BLaER1 (cell line): ENCODE measurements at regions not wholly inside any gene's neighbourhood (a gene's known extent, or its start where the extent isn't known, plus 50 kb on each side); places are given as distances from the start of the nearest gene placed in this dataset.

ENCODE experiments used
- H3K27ac ChIP-seq: shearing (Covaris generic); formaldehyde crosslinking; 2 replicates; pipeline ENCODE4 v1.8.1; 2022
- H3K27me3 ChIP-seq: shearing (Covaris generic); formaldehyde crosslinking; 2 replicates; pipeline ENCODE4 v1.8.1; 2022
- H3K36me3 ChIP-seq: shearing (Covaris generic); formaldehyde crosslinking; 2 replicates; pipeline ENCODE4 v1.8.1; 2022
- H3K4me1 ChIP-seq: shearing (Covaris generic); formaldehyde crosslinking; 2 replicates; pipeline ENCODE4 v1.8.1; 2022
- H3K4me2 ChIP-seq: shearing (Covaris generic); formaldehyde crosslinking; 2 replicates; pipeline ENCODE4 v1.8.1; 2022
- H3K4me3 ChIP-seq: shearing (Covaris generic); formaldehyde crosslinking; 2 replicates; pipeline ENCODE4 v1.8.1; 2022
- H3K9ac ChIP-seq: shearing (Covaris generic); formaldehyde crosslinking; 2 replicates; pipeline ENCODE4 v1.8.1; 2022
- H3K9me3 ChIP-seq: shearing (Covaris generic); formaldehyde crosslinking; 2 replicates; pipeline ENCODE4 v1.8.1; 2022
- H4K20me1 ChIP-seq: shearing (Covaris generic); formaldehyde crosslinking; 2 replicates; pipeline ENCODE4 v1.8.1; 2022
- Cebpa-rat ChIP-seq: shearing (Covaris generic); IDR thresholded peaks from 2 replicates; pipeline ENCODE4 v1.8.1; 2022

- Histone ChIP-seq H3K9ac (no peak overlapping the region), H3K4me3 (no peak overlapping the region), H4K20me1 (no peaks in the 10 kb centered on the region), H3K36me3 (no peaks in the 10 kb centered on the region), H3K4me1 (no peaks in the 10 kb centered on the region), H3K9me3 (no peaks in the 10 kb centered on the region), H3K27ac (no peak overlapping the region), H3K27me3 (no peaks in the 10 kb centered on the region), H3K4me2 (no peak overlapping the region)
- TF ChIP-seq Cebpa-rat, result no peak
Observed at GRCh38 chr7:25391295-25391861, 163.1 kb upstream of the NPVF start.

GRCh38 chr7:25391961-25392587 is 163.8 kb upstream of the NPVF start:
- H3K4me1 ChIP-seq, result no peaks in the 10 kb centered on the region
- H3K27ac ChIP-seq, result no peak overlapping the region
- no peaks in the 10 kb centered on the region for H3K9me3 ChIP-seq
- H3K4me2 ChIP-seq, result no peak overlapping the region
- no peaks in the 10 kb centered on the region for H4K20me1 ChIP-seq
- no peaks in the 10 kb centered on the region for H3K36me3 ChIP-seq
- TF ChIP-seq Cebpa-rat, result no peak
- no peak overlapping the region for H3K9ac ChIP-seq
- no peaks in the 10 kb centered on the region for H3K27me3 ChIP-seq
- no peak overlapping the region for H3K4me3 ChIP-seq

DNA sequence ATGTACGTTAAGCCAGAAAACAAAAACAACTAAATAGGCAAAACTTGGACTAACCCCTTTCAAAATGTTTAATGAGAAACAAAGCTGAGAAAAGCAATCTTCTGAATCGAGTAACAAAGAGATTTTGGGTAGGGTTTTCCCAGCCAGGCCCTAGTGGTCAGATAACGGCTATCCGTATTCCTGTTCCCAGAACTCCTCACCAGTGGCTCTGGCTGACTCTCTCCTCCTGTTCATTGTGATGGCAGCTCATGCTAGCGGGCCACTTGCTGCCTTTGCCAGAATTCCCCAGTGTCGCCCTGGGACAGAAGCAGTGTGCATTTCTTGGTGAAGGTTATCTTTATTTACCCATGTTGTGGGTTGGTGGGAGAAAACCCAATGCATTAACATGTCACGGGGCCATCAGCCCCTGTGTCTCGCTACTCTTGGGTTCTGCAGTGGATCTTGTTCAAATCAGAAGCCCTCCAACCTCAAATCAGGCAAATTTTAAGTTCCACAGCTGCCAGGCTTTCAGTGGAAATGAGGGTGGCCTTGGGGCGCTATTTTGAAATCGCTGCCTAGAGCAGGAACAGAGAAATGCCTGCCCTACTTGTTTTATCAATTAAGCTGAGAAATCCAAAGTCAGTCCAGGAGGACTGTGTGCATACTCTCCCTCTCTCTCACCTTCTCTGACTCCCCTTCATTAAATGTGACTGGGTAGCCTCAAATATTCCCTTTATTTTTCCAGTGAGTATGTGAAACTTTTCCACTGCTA is 164.5 kb upstream of the NPVF start:
- H4K20me1 ChIP-seq, result no peaks in the 10 kb centered on the region
- H3K27ac ChIP-seq, result no peak overlapping the region
- H3K36me3 ChIP-seq, result no peaks in the 10 kb centered on the region
- TF ChIP-seq Cebpa-rat, result no peak
- H3K4me1 ChIP-seq, result no peaks in the 10 kb centered on the region
- H3K4me3 ChIP-seq, result no peak overlapping the region
- H3K27me3 ChIP-seq, result no peaks in the 10 kb centered on the region
- H3K9ac ChIP-seq, result no peak overlapping the region
- no peak overlapping the region for H3K4me2 ChIP-seq
- no peaks in the 10 kb centered on the region for H3K9me3 ChIP-seq

DNA sequence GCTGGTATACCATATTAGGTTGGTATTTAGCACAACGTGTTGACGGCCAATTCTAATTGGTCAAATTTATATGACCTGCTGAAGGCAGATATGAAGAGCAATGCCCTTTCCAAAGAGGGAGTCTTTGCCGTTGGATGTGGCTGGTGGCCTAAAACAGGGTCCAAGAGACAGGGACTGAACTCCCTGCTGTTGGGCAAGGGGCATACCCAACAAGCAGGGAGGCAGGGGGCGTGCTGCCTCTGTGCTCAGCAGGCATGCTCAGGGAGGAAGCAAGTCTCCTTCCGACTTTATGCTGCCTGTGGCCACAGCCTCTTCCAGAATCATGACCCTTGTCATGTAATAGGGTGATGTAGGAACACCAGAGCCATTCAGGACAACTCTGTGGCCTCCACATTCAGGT is 167.7 kb upstream of the NPVF start:
- Histone ChIP-seq H4K20me1 (no peaks in the 10 kb centered on the region), H3K4me2 (no peak overlapping the region), H3K9me3 (no peaks in the 10 kb centered on the region), H3K4me1 (no peaks in the 10 kb centered on the region), H3K36me3 (no peaks in the 10 kb centered on the region), H3K9ac (no peak overlapping the region), H3K27ac (no peak overlapping the region), H3K27me3 (no peaks in the 10 kb centered on the region), H3K4me3 (no peak overlapping the region)
- no peak for TF ChIP-seq Cebpa-rat

DNA sequence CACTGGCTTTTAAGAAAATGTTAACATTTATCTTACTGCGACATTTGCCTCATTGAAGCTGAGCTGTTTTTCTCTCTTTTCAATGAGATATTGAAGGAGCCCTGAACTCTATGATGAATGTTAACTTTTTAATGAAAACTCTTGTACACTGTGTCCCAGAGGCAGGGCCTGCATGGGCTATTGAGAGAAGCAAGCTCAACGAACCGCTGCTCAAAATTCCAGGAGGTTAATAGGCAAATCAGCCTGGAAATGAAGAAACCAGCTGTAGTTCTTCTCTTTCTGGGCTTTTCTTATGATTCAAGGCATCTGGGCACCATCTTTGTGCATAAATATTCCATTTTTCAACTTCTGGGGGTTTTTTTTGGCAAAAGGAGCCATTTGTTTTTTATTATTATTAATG is 168.4 kb upstream of the NPVF start:
- no peaks in the 10 kb centered on the region for H3K9me3 ChIP-seq
- H3K27ac ChIP-seq, result no peak overlapping the region
- H4K20me1 ChIP-seq, result no peaks in the 10 kb centered on the region
- H3K4me1 ChIP-seq, result no peaks in the 10 kb centered on the region
- no peaks in the 10 kb centered on the region for H3K36me3 ChIP-seq
- H3K9ac ChIP-seq, result no peak overlapping the region
- no peak overlapping the region for H3K4me3 ChIP-seq
- no peak for TF ChIP-seq Cebpa-rat
- H3K27me3 ChIP-seq, result no peaks in the 10 kb centered on the region
- H3K4me2 ChIP-seq, result no peak overlapping the region

DNA sequence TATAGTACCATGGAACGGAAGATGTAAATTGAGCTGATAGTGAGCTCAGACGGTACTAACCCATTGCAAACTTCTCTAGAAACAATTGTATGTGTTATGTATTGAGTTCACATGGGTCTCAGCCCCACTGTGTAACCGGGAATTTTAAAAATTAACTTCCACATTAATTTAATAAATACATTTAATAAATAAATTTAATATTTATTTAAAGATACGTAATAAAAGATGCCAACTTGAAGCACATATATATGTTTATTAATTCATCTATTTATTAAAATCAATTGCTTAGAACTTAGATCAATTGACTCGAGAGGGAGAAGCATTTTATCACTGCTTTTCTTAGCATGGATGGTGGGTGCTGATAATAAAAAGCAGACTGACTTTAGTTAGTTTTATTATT is 170.1 kb upstream of the NPVF start:
- Histone ChIP-seq H3K27ac (no peak overlapping the region), H3K36me3 (no peaks in the 10 kb centered on the region), H3K4me2 (no peak overlapping the region), H3K9me3 (no peaks in the 10 kb centered on the region), H3K4me1 (no peaks in the 10 kb centered on the region), H3K9ac (no peak overlapping the region), H3K4me3 (no peak overlapping the region), H4K20me1 (no peaks in the 10 kb centered on the region), H3K27me3 (no peaks in the 10 kb centered on the region)
- TF ChIP-seq Cebpa-rat, result no peak

DNA sequence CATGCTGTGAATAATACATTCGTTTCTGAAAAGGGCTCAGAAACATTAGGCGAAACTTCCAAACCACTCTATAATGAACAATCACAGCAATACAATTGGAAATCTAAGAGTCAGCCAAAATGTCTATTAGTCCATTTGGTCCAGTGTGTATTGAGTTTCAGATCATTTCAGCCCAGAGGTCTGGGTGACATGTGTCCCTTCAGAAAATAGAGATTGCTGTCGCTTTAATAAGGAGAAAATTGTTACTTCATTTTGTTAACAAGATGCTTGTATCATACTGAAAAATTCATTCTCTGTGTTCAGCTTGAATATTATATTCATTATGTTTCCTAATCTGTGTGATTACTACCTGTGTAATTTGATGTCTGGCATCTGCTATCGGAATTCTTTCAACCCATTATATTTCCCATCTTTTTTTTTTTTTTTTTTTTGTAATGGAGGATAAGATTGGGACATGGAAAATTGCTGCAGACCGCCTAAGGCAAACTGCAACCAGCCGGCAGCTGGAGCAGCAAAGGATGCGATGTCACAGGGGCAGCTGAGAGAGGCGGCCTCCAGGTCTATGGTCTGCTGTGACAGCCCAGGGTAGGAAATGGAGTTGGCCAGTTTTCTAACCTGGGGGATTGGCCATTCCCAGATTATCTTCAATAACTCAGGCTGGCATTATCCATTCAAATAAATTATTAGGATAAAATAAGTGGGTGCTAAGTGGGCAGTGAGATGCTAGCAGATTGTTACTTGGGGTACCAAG is 170.9 kb upstream of the NPVF start:
- no peaks in the 10 kb centered on the region for H3K27me3 ChIP-seq
- no peaks in the 10 kb centered on the region for H4K20me1 ChIP-seq
- no peak overlapping the region for H3K27ac ChIP-seq
- no peaks in the 10 kb centered on the region for H3K36me3 ChIP-seq
- H3K4me1 ChIP-seq, result no peaks in the 10 kb centered on the region
- no peak overlapping the region for H3K4me3 ChIP-seq
- H3K4me2 ChIP-seq, result no peak overlapping the region
- H3K9ac ChIP-seq, result no peak overlapping the region
- no peaks in the 10 kb centered on the region for H3K9me3 ChIP-seq
- no peak for TF ChIP-seq Cebpa-rat

DNA sequence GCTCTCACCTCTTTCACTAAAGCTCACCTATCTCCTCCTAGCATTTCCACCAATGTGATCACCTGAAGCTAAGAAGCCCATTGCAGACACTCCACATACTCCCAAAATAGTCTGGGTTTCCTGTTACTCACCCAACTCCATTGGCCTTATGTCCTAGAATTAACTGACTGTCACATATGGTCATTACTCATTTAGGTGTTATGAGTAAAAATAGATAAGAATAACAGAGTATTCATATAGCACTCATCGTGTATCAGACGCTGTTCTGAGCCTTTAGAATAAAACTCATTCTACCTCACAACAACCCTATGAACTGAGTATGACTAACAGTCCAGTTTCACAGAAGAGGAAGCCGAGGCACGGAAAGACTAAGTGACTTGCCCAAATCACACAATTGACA is 174.2 kb upstream of the NPVF start:
- Histone ChIP-seq H3K4me1 (no peaks in the 10 kb centered on the region), H3K4me2 (no peak overlapping the region), H3K27ac (no peak overlapping the region), H3K9ac (no peak overlapping the region), H3K9me3 (no peaks in the 10 kb centered on the region), H3K36me3 (no peaks in the 10 kb centered on the region), H3K27me3 (no peaks in the 10 kb centered on the region), H4K20me1 (no peaks in the 10 kb centered on the region), H3K4me3 (no peak overlapping the region)
- TF ChIP-seq Cebpa-rat, result no peak

DNA sequence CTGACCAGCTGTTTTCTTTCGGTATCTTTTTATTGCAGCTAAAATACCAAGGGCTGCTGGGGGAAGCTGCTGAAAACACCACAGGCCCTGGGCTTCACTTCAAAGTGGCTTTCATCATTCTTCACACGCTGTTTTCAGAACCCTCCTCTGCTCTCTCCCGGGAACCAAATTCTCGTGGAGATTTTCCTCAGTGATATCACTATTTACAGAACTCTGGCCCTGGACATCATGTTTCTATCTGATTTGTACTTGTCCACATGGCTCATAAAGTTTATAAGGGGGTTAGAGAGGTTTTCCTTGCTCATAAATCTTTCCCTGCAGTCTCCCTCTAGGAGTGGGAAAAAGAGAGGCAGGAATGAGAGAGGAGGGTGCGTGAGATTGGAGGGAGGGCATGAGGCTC is 177.4 kb upstream of the NPVF start:
- Histone ChIP-seq H3K9me3 (no peaks in the 10 kb centered on the region), H4K20me1 (no peaks in the 10 kb centered on the region), H3K27ac (no peak overlapping the region), H3K27me3 (no peaks in the 10 kb centered on the region), H3K4me2 (no peak overlapping the region), H3K4me3 (no peak overlapping the region), H3K36me3 (no peaks in the 10 kb centered on the region), H3K9ac (no peak overlapping the region), H3K4me1 (peaks cover 17% of the 10 kb centered on the region)
- no peak for TF ChIP-seq Cebpa-rat

- Histone ChIP-seq H3K27ac (no peak overlapping the region), H3K9ac (no peak overlapping the region), H3K9me3 (no peaks in the 10 kb centered on the region), H3K4me1 (peaks cover 18% of the 10 kb centered on the region), H3K4me2 (no peak overlapping the region), H4K20me1 (no peaks in the 10 kb centered on the region), H3K27me3 (no peaks in the 10 kb centered on the region), H3K36me3 (no peaks in the 10 kb centered on the region), H3K4me3 (no peak overlapping the region)
- no peak for TF ChIP-seq Cebpa-rat
Observed at GRCh38 chr7:25407053-25407452, 178.8 kb upstream of the NPVF start.
